ENCODE measurements at regions not wholly inside any gene's neighbourhood (a gene's known extent, or its start where the extent isn't known, plus 50 kb on each side); places are given as distances from the start of the nearest gene placed in this dataset.
"Not testable (repeated sequence)": the region's sequence is repeated elsewhere in the genome, so short reads cannot be mapped to it uniquely, and the experiment has no call there.

- WGBS, 2 experiments (ENCODE audit: low coverage in 1 of 2, low lambda C conversion rate in 2 of 2, missing lambda C conversion rate in 2 of 2): 20 to 27% methylated on average over 5 of the region's 5 CpGs
- DNase-seq: no peak
Measured at GRCh38 chr4:30056016-30056766, 664.0 kb upstream of the PCDH7 start.

GRCh38 chr4:30068234-30068633 is 651.9 kb upstream of the PCDH7 start:
- no peak overlapping the region for H2AFZ ChIP-seq
- no peaks in the 10 kb centered on the region for H3K9me2 ChIP-seq (ENCODE audit: insufficient read depth)
- no peak overlapping the region for H3K4me2 ChIP-seq (ENCODE audit: unreplicated experiment)
- H3F3A ChIP-seq (ENCODE audit: insufficient read depth): no peaks in the 10 kb centered on the region
- TF ChIP-seq EZH2phosphoT487 (IDR thresholded peaks at IDR 0.05; ENCODE audit: insufficient read depth, low read depth) (no peak), EZH2 (IDR thresholded peaks at IDR 0.05; ENCODE audit: insufficient read depth, poor library complexity, severe bottlenecking) (no peak)
- peak; percentile 0 for DNase-seq
- H3K9ac ChIP-seq: no peak overlapping the region
- no peaks in the 10 kb centered on the region for H3K79me2 ChIP-seq (ENCODE audit: insufficient read depth)
- H3K4me1 ChIP-seq (ENCODE audit: insufficient read depth): no peaks in the 10 kb centered on the region
- 0 to 7% methylated on average over 1 of the region's 1 CpG for WGBS, 2 experiments (ENCODE audit: low coverage in 1 of 2, low lambda C conversion rate in 2 of 2, missing lambda C conversion rate in 2 of 2)
- in situ Hi-C loops (cut with MboI): no loop called here
- H3K27me3 ChIP-seq (replicated peaks; ENCODE audit: insufficient read depth): no peaks in the 10 kb centered on the region
- no peak overlapping the region for H3K4me3 ChIP-seq
- no peaks in the 10 kb centered on the region for H3K9me3 ChIP-seq (ENCODE audit: low read depth)
- no peaks in the 10 kb centered on the region for H3K36me3 ChIP-seq (ENCODE audit: low read depth)
- no peak overlapping the region for H3K27ac ChIP-seq
- H4K20me1 ChIP-seq (ENCODE audit: insufficient read depth): no peaks in the 10 kb centered on the region

More at GRCh38 chr4:30056016-30056766, 664.0 kb upstream of the PCDH7 start:
- no peak overlapping the region for H3K4me3 ChIP-seq
- no peaks in the 10 kb centered on the region for H3K9me3 ChIP-seq (ENCODE audit: low read depth)
- TF ChIP-seq EZH2phosphoT487 (IDR thresholded peaks at IDR 0.05; ENCODE audit: insufficient read depth, low read depth): no peak
- no peak for TF ChIP-seq EZH2 (IDR thresholded peaks at IDR 0.05; ENCODE audit: insufficient read depth, poor library complexity, severe bottlenecking)
- H3K36me3 ChIP-seq (ENCODE audit: low read depth): no peaks in the 10 kb centered on the region
- no peaks in the 10 kb centered on the region for H3F3A ChIP-seq (ENCODE audit: insufficient read depth)
- no peaks in the 10 kb centered on the region for H3K9me2 ChIP-seq (ENCODE audit: insufficient read depth)
- no peaks in the 10 kb centered on the region for H3K4me1 ChIP-seq (ENCODE audit: insufficient read depth)
- H2AFZ ChIP-seq: no peak overlapping the region
- H3K4me2 ChIP-seq (ENCODE audit: unreplicated experiment): no peak overlapping the region
- H3K79me2 ChIP-seq (ENCODE audit: insufficient read depth): no peaks in the 10 kb centered on the region
- no peak overlapping the region for H3K27ac ChIP-seq
- in situ Hi-C loops (cut with MboI): no loop called here
- H3K27me3 ChIP-seq (replicated peaks; ENCODE audit: insufficient read depth): no peaks in the 10 kb centered on the region
- H4K20me1 ChIP-seq (ENCODE audit: insufficient read depth): no peaks in the 10 kb centered on the region
- H3K9ac ChIP-seq: no peak overlapping the region

GRCh38 chr4:30073011-30073710 is 647.0 kb upstream of the PCDH7 start:
- Histone ChIP-seq H3K4me2 (ENCODE audit: unreplicated experiment) (no peak overlapping the region), H3K4me3 (no peak overlapping the region), H3K27ac (no peak overlapping the region), H3K36me3 (ENCODE audit: low read depth) (no peaks in the 10 kb centered on the region), H3K9me2 (ENCODE audit: insufficient read depth) (no peaks in the 10 kb centered on the region), H3K79me2 (ENCODE audit: insufficient read depth) (no peaks in the 10 kb centered on the region), H3K4me1 (ENCODE audit: insufficient read depth) (no peaks in the 10 kb centered on the region), H3F3A (ENCODE audit: insufficient read depth) (no peaks in the 10 kb centered on the region), H3K27me3 (replicated peaks; ENCODE audit: insufficient read depth) (no peaks in the 10 kb centered on the region), H3K9ac (no peak overlapping the region), H3K9me3 (ENCODE audit: low read depth) (no peaks in the 10 kb centered on the region), H4K20me1 (ENCODE audit: insufficient read depth) (no peaks in the 10 kb centered on the region), H2AFZ (no peak overlapping the region)
- DNase-seq: no peak
- TF ChIP-seq EZH2phosphoT487 (IDR thresholded peaks at IDR 0.05; ENCODE audit: insufficient read depth, low read depth) (no peak), EZH2 (IDR thresholded peaks at IDR 0.05; ENCODE audit: insufficient read depth, poor library complexity, severe bottlenecking) (no peak)
- in situ Hi-C loops (cut with MboI): no loop called here
- 24 to 31% methylated on average over 3 of the region's 3 CpGs for WGBS, 2 experiments (ENCODE audit: low coverage in 1 of 2, low lambda C conversion rate in 2 of 2, missing lambda C conversion rate in 2 of 2)

GRCh38 chr4:30092420-30093128 is 627.6 kb upstream of the PCDH7 start:
- H3K27ac ChIP-seq: not testable (repeated sequence)

More at GRCh38 chr4:30092420-30093128, 627.6 kb upstream of the PCDH7 start:
- H3K9me3 ChIP-seq (ENCODE audit: low read depth); H3K9ac ChIP-seq; H3K4me2 ChIP-seq (ENCODE audit: unreplicated experiment); in situ Hi-C loops (cut with MboI); H3K4me1 ChIP-seq (ENCODE audit: insufficient read depth); H2AFZ ChIP-seq; H3K4me3 ChIP-seq; H3K36me3 ChIP-seq (ENCODE audit: low read depth); H3K79me2 ChIP-seq (ENCODE audit: insufficient read depth); H4K20me1 ChIP-seq (ENCODE audit: insufficient read depth); H3K9me2 ChIP-seq (ENCODE audit: insufficient read depth); DNase-seq; H3F3A ChIP-seq (ENCODE audit: insufficient read depth); H3K27me3 ChIP-seq (replicated peaks; ENCODE audit: insufficient read depth): not testable (repeated sequence)
- 84 to 86% methylated on average over 20 to 30 of the region's 37 CpGs for WGBS, 2 experiments (ENCODE audit: low coverage in 1 of 2, low lambda C conversion rate in 2 of 2, missing lambda C conversion rate in 2 of 2)
